BJ (cell line): ENCODE measurements at regions not wholly inside any gene's neighbourhood (a gene's known extent, or its start where the extent isn't known, plus 50 kb on each side); places are given as distances from the start of the nearest gene placed in this dataset.

Source experiments
- CTCF ChIA-PET: fragments of 350-600 bp; formaldehyde crosslinking; extraction: SDS; loops from one replicate; lab custom pipeline; 2021; ENCODE audit warnings: antibody characterized with exemption, inconsistent platforms; lab: Yijun Ruan, JAX
- POLR2A ChIA-PET: fragments of 300-600 bp; sonication (Branson Sonifier 250); formaldehyde crosslinking; extraction: SDS; loops from one replicate; lab custom pipeline; 2021; ENCODE audit warnings: antibody characterized with exemption; lab: Charles Lee
- DNase-seq: peaks from one replicate; pipeline ENCODE4 v3.0.0-alpha.2; 2011; ENCODE audit warnings: low read depth
- H3K27me3 ChIP-seq: 2 replicates; pipeline ENCODE4 v1.6.0; 2011; ENCODE audit warnings: low read length; ENCODE audit not compliant: control insufficient read depth, insufficient read depth
- H3K36me3 ChIP-seq: 2 replicates; pipeline ENCODE4 v1.5.1; 2011; ENCODE audit warnings: low read length; ENCODE audit not compliant: control insufficient read depth, insufficient read depth
- H3K4me3 ChIP-seq: 2 replicates; pipeline ENCODE4 v1.5.1; 2011; ENCODE audit warnings: low read depth, mild to moderate bottlenecking, control low read depth, low read length
- CTCF ChIP-seq: IDR thresholded peaks from 2 replicates; pipeline ENCODE4 v1.5.1; 2011; ENCODE audit warnings: low read depth, mild to moderate bottlenecking, control low read depth, inconsistent platforms, low read length, moderate library complexity; ENCODE audit not compliant: insufficient read depth

- Histone ChIP-seq H3K36me3 (no peaks in the 10 kb centered on the region), H3K27me3 (no peaks in the 10 kb centered on the region), H3K4me3 (no peak overlapping the region)
- DNase-seq = no peak
- ChIA-PET POLR2A (no interaction called here), CTCF (no interaction called here)
- TF ChIP-seq CTCF = no peak
Observed at GRCh38 chr4:115430024-115430423, 316.6 kb upstream of the NDST4 start.

GRCh38 chr4:115428455-115428854, 315.0 kb upstream of the NDST4 start:
- ChIA-PET POLR2A (no interaction called here), CTCF (no interaction called here)
- no peak for TF ChIP-seq CTCF
- Histone ChIP-seq H3K4me3 (no peak overlapping the region), H3K36me3 (no peaks in the 10 kb centered on the region), H3K27me3 (no peaks in the 10 kb centered on the region)
- no peak for DNase-seq

DNA sequence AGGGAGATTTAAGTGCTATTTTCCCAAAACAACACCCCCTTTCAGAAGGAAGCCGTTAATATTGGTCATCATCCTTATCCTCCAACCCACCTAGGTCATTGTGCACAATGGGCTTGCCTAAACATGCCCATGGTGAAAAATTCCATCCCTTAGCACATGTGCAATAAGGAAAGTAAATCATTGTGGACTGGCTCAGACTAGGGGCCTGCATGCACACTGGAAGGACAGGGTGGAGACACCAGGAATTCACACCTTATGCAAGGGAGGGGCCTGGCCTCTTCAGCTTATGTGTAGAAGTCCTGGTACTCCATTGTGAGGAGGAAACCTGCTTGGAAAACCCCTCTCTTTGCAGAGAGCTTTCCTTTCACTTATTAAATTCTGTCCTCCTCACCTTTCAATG, 311.4 kb upstream of the NDST4 start:
- H3K4me3 ChIP-seq = no peak overlapping the region
- no peaks in the 10 kb centered on the region for H3K36me3 ChIP-seq
- no peaks in the 10 kb centered on the region for H3K27me3 ChIP-seq
- no peak for TF ChIP-seq CTCF
- no peak for DNase-seq
- CTCF ChIA-PET = no interaction called here
- POLR2A ChIA-PET = no interaction called here

DNA sequence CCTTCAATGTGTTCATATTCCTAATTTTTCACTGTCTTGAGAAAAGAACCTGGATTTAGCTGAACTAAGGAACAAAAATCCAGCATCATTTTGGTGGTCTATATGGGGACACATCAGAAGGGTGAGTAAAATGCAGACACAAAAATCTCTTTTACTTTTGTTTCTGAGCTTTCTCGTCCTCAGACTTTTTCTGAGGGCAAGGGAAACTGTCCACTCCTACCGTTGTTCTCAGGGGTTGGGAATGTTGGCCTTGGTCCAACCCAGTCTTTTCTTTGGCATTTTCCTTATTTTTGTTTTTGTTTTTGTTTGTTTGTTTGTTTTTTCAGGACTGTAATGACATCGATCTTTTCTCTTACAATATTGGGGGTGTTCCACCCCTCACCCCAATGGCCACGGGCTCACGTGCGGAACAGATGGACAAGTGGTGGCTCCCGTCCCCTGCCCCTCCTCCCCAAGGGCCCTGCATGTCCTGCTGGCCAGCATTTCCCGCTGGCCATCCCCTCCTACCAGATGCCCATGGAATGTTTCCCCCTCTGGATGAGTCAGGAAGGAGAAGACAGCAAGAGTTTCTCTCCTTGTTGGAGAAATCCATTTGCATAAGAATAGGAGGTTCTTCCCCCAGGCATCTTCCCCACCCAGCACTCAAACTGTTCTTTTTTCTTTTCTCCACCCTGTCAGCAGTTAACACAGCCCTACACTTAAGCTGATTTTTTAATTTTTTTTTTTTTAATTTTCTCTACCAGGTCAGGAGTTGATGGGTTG, 305.4 kb upstream of the NDST4 start:
- no peak for DNase-seq
- no peak for TF ChIP-seq CTCF
- H3K27me3 ChIP-seq = no peaks in the 10 kb centered on the region
- no peaks in the 10 kb centered on the region for H3K36me3 ChIP-seq
- no peak overlapping the region for H3K4me3 ChIP-seq
- ChIA-PET POLR2A (no interaction called here), CTCF (no interaction called here)

GRCh38 chr4:115396034-115396433, 282.6 kb upstream of the NDST4 start:
- no peak for DNase-seq
- no peak for TF ChIP-seq CTCF
- Histone ChIP-seq H3K27me3 (no peaks in the 10 kb centered on the region), H3K4me3 (no peak overlapping the region), H3K36me3 (no peaks in the 10 kb centered on the region)
- CTCF ChIA-PET = no interaction called here
- POLR2A ChIA-PET = no interaction called here
